ENCODE measurements at regions not wholly inside any gene's neighbourhood (a gene's known extent, or its start where the extent isn't known, plus 50 kb on each side); places are given as distances from the start of the nearest gene placed in this dataset.

GRCh38 chr2:107592280-107592624, 234.4 kb upstream of the RGPD4 start:
- no peak for TF ChIP-seq CTCF (conservative IDR thresholded peaks at IDR 0.05; ENCODE audit: low read length)
- TF ChIP-seq EZH2phosphoT487 (IDR thresholded peaks at IDR 0.05; ENCODE audit: borderline replicate concordance, low read depth, low read length) = no peak
